ENCODE measurements at regions not wholly inside any gene's neighbourhood (a gene's known extent, or its start where the extent isn't known, plus 50 kb on each side); places are given as distances from the start of the nearest gene placed in this dataset.

DNA sequence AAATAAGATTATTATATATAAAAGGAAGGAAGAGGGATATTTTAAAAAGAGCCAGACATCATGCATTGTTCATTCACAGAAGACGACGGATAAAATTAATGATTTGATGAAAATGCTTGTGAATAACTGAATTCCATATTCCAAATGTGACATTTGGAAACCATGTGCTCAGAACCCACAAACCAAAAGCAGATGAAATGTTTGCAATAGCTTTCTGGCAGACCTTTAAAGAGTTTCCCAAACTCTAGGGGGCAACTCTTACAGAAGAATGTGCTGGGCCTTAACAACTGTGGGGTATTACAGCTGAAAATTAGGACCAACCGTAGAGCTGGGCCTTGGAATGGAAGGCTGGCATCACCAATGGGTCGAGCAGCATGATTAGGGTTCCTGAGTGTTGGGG lies 471.0 kb downstream of the EFNA5 start:
- TF ChIP-seq JUND (IDR thresholded peaks at IDR 0.05) (no peak), SP1 (IDR thresholded peaks at IDR 0.05) (no peak), EGR1 (IDR thresholded peaks at IDR 0.05; ENCODE audit: low read depth in 2 of 2) (no peak), REST (IDR thresholded peaks at IDR 0.05) (no peak), HNF4A (conservative IDR thresholded peaks at IDR 0.05) (no peak), RXRA (IDR thresholded peaks at IDR 0.05) (no peak), NR2F2 (IDR thresholded peaks at IDR 0.05) (no peak)
- H3K27ac ChIP-seq (ENCODE audit: low read depth in 1 of 2, low read length in 2 of 2) = no peak overlapping the region
- no peaks in the 10 kb centered on the region for H3K27me3 ChIP-seq (ENCODE audit: control insufficient read depth in 4 of 4, insufficient read depth in 4 of 4, low read length in 3 of 4)
- no peaks in the 10 kb centered on the region for H3K9me3 ChIP-seq (ENCODE audit: control insufficient read depth in 4 of 4, low read length in 3 of 4)
- H3K4me3 ChIP-seq (ENCODE audit: low read depth in 1 of 3, low read length in 3 of 3) = no peak overlapping the region
- no peak for DNase-seq (ENCODE audit: low spot score)
- no peak overlapping the region for H3K9ac ChIP-seq (ENCODE audit: low read depth in 1 of 2, low read length in 2 of 2)
- 76% methylated on average over 4 of the region's 4 CpGs for WGBS
- no peaks in the 10 kb centered on the region for H3K36me3 ChIP-seq (ENCODE audit: control insufficient read depth in 4 of 4, insufficient read depth in 3 of 4, low read depth in 1 of 4, low read length in 3 of 4)
- H3K4me1 ChIP-seq (ENCODE audit: control insufficient read depth in 4 of 4, insufficient read depth in 4 of 4, low read length in 3 of 4) = no peaks in the 10 kb centered on the region

DNA sequence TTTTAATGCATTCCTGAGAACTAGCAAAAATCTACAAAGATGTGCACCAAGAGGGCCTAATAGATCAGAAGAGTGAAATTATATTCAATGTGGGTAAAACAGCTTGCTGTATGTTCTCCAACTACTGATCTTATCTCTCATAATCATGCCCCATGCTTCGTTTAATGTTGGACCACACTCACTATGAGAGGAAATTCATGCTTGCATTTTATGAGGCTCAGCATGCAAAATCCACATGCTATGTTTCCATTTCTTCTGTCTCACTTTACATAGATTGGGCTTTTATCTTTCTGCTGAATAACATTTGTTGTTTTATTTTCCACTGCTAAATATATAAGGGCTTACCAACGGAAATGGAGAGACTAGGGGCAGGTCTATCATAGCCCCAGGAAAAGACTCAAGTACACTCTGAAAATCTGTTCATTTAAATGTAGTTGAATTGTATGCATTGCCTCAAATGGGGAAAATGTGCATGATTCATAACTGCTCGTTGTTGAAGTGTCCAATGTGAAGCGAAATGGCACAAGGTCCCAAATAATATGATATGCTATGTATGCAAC lies 474.2 kb downstream of the EFNA5 start:
- Histone ChIP-seq H3K9ac (ENCODE audit: low read depth in 1 of 2, low read length in 2 of 2) (no peak overlapping the region), H3K4me3 (ENCODE audit: low read depth in 1 of 3, low read length in 3 of 3) (no peak overlapping the region), H3K27ac (ENCODE audit: low read depth in 1 of 2, low read length in 2 of 2) (no peak overlapping the region), H3K4me1 (ENCODE audit: control insufficient read depth in 4 of 4, insufficient read depth in 4 of 4, low read length in 3 of 4) (no peaks in the 10 kb centered on the region), H3K9me3 (ENCODE audit: control insufficient read depth in 4 of 4, low read length in 3 of 4) (no peaks in the 10 kb centered on the region), H3K36me3 (ENCODE audit: control insufficient read depth in 4 of 4, insufficient read depth in 3 of 4, low read depth in 1 of 4, low read length in 3 of 4) (no peaks in the 10 kb centered on the region), H3K27me3 (ENCODE audit: control insufficient read depth in 4 of 4, insufficient read depth in 4 of 4, low read length in 3 of 4) (no peaks in the 10 kb centered on the region)
- 76% methylated on average over 4 of the region's 4 CpGs for WGBS
- no peak for DNase-seq (ENCODE audit: low spot score)
- TF ChIP-seq ZBTB33 (IDR thresholded peaks at IDR 0.05) (no peak), FOXA2 (IDR thresholded peaks at IDR 0.05) (no peak), EGR1 (IDR thresholded peaks at IDR 0.05; ENCODE audit: low read depth in 2 of 2) (no peak), YY1 (IDR thresholded peaks at IDR 0.05) (no peak), SP1 (IDR thresholded peaks at IDR 0.05) (no peak), CTCF (IDR thresholded peaks at IDR 0.05; ENCODE audit: low read depth, low read length, missing input control) (no peak), JUND (IDR thresholded peaks at IDR 0.05) (no peak), FOXA1 (IDR thresholded peaks at IDR 0.05) (no peak)
- TF ChIP-seq, protein P1, sequence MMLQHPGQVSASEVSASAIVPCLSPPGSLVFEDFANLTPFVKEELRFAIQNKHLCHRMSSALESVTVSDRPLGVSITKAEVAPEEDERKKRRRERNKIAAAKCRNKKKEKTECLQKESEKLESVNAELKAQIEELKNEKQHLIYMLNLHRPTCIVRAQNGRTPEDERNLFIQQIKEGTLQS (IDR thresholded peaks at IDR 0.05) = no peak

All from liver (tissue), 8 donors.